EH (cell line): ENCODE measurements at regions not wholly inside any gene's neighbourhood (a gene's known extent, or its start where the extent isn't known, plus 50 kb on each side); places are given as distances from the start of the nearest gene placed in this dataset.

Experiments used
- DNase-seq: peaks from one replicate; pipeline ENCODE4 v3.0.0-alpha.2; 2015; ENCODE audit warnings: low read depth

- DNase-seq = no peak
These were observed 51.4 kb upstream of the KANK4 start for GRCh38 chr1:62370594-62370993.

- DNase-seq = no peak
These were observed 52.1 kb upstream of the KANK4 start for GRCh38 chr1:62371375-62371774.

DNA sequence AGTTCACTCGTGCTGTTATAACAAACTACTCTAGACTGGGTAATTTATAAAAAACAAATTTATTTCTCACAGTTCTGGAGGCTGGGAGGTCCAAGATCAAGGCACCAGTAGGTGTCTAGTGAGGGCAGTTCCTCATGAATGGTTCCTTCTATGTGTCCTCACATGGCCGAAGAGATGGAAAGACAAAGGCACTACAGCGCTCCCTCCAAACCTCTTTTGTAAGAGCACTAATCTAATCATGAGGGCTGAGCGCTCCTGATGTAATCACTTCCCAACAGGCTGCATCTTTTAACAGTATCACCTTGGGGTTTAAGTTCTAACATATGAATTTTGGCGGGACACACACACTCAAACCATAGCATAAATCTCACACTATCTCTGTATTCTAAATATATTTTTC, 54.0 kb upstream of the KANK4 start:
- no peak for DNase-seq

GRCh38 chr1:62377043-62377562, 57.9 kb upstream of the KANK4 start:
- DNase-seq = no peak

GRCh38 chr1:62380181-62380580, 56.7 kb upstream of the USP1 start:
- DNase-seq = no peak

GRCh38 chr1:62381831-62382657, 54.8 kb upstream of the USP1 start:
- DNase-seq = no peak

GRCh38 chr1:62382658-62382955, 54.2 kb upstream of the USP1 start:
- no peak for DNase-seq

DNA sequence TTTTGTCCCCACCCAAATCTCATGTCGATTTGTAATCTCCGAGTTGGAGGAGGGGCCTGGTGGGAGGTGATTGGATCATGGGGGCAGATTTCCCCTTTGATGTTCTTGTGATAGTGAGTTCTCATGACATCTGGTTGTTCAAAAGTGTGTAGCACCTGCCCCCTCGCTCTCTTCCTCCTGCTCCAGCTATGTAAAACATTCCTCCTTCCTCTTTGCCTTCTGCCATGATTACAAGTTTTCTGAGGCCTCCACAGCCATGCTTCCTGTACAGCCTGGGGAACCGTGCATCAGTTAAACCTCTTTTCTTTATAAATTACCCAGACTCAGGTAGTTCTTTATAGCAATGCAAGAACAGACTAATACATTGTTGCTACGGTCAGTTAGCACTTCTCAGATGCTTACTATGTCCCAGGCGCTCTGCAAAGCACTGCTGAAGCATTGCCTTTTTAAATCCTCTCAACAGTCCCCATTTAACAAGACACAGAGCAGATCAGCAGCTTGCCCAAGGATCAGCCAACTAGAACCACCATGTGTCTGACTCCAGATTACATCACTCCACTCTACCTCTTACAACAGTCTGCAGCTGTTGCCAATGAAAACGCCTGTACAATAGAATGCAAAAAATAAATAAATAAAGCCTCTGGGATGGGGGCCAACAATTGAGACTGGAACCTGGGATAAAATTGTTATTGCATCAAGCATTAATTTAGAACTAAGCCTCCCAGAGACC, 52.4 kb upstream of the USP1 start:
- DNase-seq = peak; percentile 75

DNA sequence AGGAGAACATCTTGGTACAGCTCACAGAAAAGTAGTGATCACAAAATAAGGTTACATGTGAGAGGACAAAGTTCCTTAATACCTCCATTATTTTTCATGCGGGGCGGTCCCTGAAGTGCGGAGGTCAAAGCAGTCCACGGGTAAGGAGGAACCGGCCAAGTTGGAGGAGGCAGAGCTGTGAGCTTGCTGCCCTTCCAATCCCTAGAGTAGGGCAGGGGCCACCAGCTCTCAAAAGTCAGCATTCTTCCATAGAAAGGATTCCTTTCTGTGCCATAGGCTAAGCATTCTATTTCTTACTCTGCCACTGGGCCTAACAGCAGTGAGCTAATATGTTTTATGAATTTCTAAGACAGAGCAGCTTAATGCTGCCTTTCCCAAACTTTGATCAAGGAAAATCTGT, 50.9 kb upstream of the USP1 start:
- no peak for DNase-seq

GRCh38 chr1:62386351-62387121, 50.3 kb upstream of the USP1 start:
- DNase-seq = no peak
